DND-41 (cell line): ENCODE measurements at regions not wholly inside any gene's neighbourhood (a gene's known extent, or its start where the extent isn't known, plus 50 kb on each side); places are given as distances from the start of the nearest gene placed in this dataset.

Source experiments
- CTCF ChIP-seq: IDR thresholded peaks from 2 replicates; pipeline ENCODE4 v1.5.1; 2012; ENCODE audit warnings: borderline replicate concordance, low read length, moderate library complexity, mild to moderate bottlenecking; ENCODE audit not compliant: poor library complexity, severe bottlenecking; ENCODE audit errors: extremely low read depth
- EZH2 ChIP-seq: IDR thresholded peaks from 3 replicates; pipeline ENCODE4 v1.6.1; 2012; ENCODE audit warnings: borderline replicate concordance, low read depth, mild to moderate bottlenecking, moderate library complexity, low read length, inconsistent platforms; ENCODE audit not compliant: severe bottlenecking

GRCh38 chr22:26835023-26835422, 177.6 kb downstream of the MIAT start:
- TF ChIP-seq CTCF (no peak), EZH2 (no peak)
